IPS-20b (cell line): ENCODE measurements at regions not wholly inside any gene's neighbourhood (a gene's known extent, or its start where the extent isn't known, plus 50 kb on each side); places are given as distances from the start of the nearest gene placed in this dataset.

Experiments
- H3K27ac ChIP-seq: one replicate; pipeline ENCODE4 v1.5.1; 2013; ENCODE audit warnings: low read length
- H3K27me3 ChIP-seq: 2 replicates; pipeline ENCODE4 v1.6.1; 2013; ENCODE audit warnings: mild to moderate bottlenecking, low read length, inconsistent platforms; ENCODE audit not compliant: insufficient read depth
- H3K36me3 ChIP-seq: 2 replicates; pipeline ENCODE4 v1.6.1; 2013; ENCODE audit warnings: low read depth, mild to moderate bottlenecking, inconsistent platforms, low read length, moderate library complexity; ENCODE audit not compliant: insufficient read depth
- H3K4me1 ChIP-seq: 2 replicates; pipeline ENCODE4 v1.6.1; 2013; ENCODE audit warnings: mild to moderate bottlenecking, control low read depth, inconsistent platforms, low read length, moderate library complexity; ENCODE audit not compliant: insufficient read depth
- H3K4me3 ChIP-seq: 2 replicates; pipeline ENCODE4 v1.5.1; 2013; ENCODE audit warnings: mild to moderate bottlenecking, low read length, inconsistent platforms
- H3K9ac ChIP-seq: 2 replicates; pipeline ENCODE4 v1.6.1; 2013; ENCODE audit warnings: low read depth, mild to moderate bottlenecking, inconsistent platforms, low read length, moderate library complexity
- H3K9me3 ChIP-seq: 2 replicates; pipeline ENCODE4 v1.6.1; 2013; ENCODE audit warnings: mild to moderate bottlenecking, low read depth, low read length, inconsistent platforms; ENCODE audit not compliant: insufficient read depth

DNA sequence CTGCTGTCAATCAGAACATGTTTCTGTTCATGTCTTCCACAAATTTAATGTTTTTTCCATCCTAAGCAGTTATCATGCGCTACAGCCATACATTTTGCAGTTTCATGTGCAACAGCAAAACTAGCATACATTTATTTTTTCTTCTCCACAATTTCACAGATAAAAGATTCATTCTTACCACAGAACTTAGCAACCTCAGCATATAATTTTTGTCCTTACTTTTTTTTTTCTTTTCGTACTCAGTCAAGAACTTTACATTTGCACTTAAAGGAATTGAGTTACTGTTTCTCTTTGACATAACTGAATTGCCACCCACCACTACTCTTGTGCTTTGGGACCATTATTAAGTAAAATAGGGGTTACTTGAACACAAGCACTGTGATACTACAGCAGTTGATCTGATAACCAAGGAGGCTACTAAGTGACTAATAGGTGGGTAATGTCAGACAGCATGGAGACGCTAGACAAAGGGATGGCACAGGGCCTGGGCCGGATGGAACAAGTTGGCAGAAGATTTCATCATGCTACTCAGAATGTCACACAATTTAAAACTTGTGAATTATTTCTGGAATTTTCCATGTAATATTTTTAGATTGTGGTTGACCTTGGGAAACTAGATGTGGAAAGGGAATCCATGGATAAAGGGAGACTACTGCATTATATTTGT is 50.2 kb upstream of the LHX8 start:
- no peaks in the 10 kb centered on the region for H3K9me3 ChIP-seq
- no peaks in the 10 kb centered on the region for H3K36me3 ChIP-seq
- no peak overlapping the region for H3K27ac ChIP-seq
- peaks cover 9% of the 10 kb centered on the region; the same call in 1 of the 2 replicates for H3K27me3 ChIP-seq
- H3K4me1 ChIP-seq, result peaks cover 38% of the 10 kb centered on the region
- H3K9ac ChIP-seq, result 0 out of 2 replicates have a peak overlapping the region, but pooled peaks have one; percentile 6
- 0 out of 2 replicates have a peak overlapping the region, but pooled peaks have one; percentile 34 for H3K4me3 ChIP-seq
